OCI-LY1 (cell line): ENCODE measurements at regions not wholly inside any gene's neighbourhood (a gene's known extent, or its start where the extent isn't known, plus 50 kb on each side); places are given as distances from the start of the nearest gene placed in this dataset.

Source experiments
- H2AFZ ChIP-seq: fragments of 200-600 bp; sonication (generic), shearing (Covaris generic); 2 replicates; pipeline ENCODE4 v1.6.0; 2014; ENCODE audit warnings: antibody characterized with exemption, mild to moderate bottlenecking, low read length
- H3F3A ChIP-seq: fragments of 200-600 bp; sonication (generic), shearing (Covaris generic); 2 replicates; pipeline ENCODE4 v1.6.0; 2014; ENCODE audit warnings: mild to moderate bottlenecking, antibody characterized with exemption, low read length, moderate library complexity; ENCODE audit not compliant: insufficient read depth
- H3K27ac ChIP-seq: fragments of 200-600 bp; sonication (generic); 2 replicates; pipeline ENCODE4 v1.5.1; 2014; ENCODE audit warnings: low read length, mixed run types, mild to moderate bottlenecking, low read depth; ENCODE audit not compliant: poor library complexity, severe bottlenecking
- H3K27me3 ChIP-seq: fragments of 200-600 bp; sonication (generic); 2 replicates; pipeline ENCODE4 v1.6.0; 2014; ENCODE audit warnings: antibody characterized with exemption, mild to moderate bottlenecking, low read length, moderate library complexity; ENCODE audit not compliant: insufficient read depth
- H3K36me3 ChIP-seq: fragments of 200-600 bp; sonication (generic); 2 replicates; pipeline ENCODE4 v1.6.1; 2014; ENCODE audit warnings: mild to moderate bottlenecking, antibody characterized with exemption, low read length, moderate library complexity, mixed read lengths; ENCODE audit not compliant: insufficient read depth
- H3K4me1 ChIP-seq: fragments of 200-600 bp; sonication (generic); 2 replicates; pipeline ENCODE4 v1.5.1; 2014; ENCODE audit warnings: mild to moderate bottlenecking, low read length, moderate library complexity; ENCODE audit not compliant: insufficient read depth, severe bottlenecking
- H3K4me2 ChIP-seq: fragments of 200-600 bp; sonication (generic), shearing (Covaris generic); 2 replicates; pipeline ENCODE4 v1.6.1; 2014; ENCODE audit warnings: low read length
- H3K4me3 ChIP-seq: fragments of 200-600 bp; sonication (generic); 2 replicates; pipeline ENCODE4 v1.5.1; 2014; ENCODE audit warnings: low read length, low read depth, mild to moderate bottlenecking, mixed read lengths; ENCODE audit not compliant: poor library complexity, severe bottlenecking
- H3K79me2 ChIP-seq: fragments of 200-600 bp; shearing (Covaris generic); 2 replicates; pipeline ENCODE4 v1.6.1; 2016; ENCODE audit warnings: mixed run types, low read length, mixed read lengths; ENCODE audit not compliant: insufficient read depth
- H3K9ac ChIP-seq: fragments of 200-600 bp; sonication (generic), shearing (Covaris generic); 2 replicates; pipeline ENCODE4 v1.6.1; 2014; ENCODE audit warnings: mild to moderate bottlenecking, low read length, mixed read lengths
- H3K9me2 ChIP-seq: fragments of 200-600 bp; sonication (generic), shearing (Covaris generic); 2 replicates; pipeline ENCODE4 v1.6.1; 2014; ENCODE audit warnings: low read depth, mild to moderate bottlenecking, low read length, mixed read lengths
- H3K9me3 ChIP-seq: fragments of 200-600 bp; shearing (Covaris generic); 2 replicates; pipeline ENCODE4 v1.6.1; 2014; ENCODE audit warnings: low read length, mixed read lengths
- H4K20me1 ChIP-seq: fragments of 200-600 bp; sonication (generic), shearing (Covaris generic); 2 replicates; pipeline ENCODE4 v1.6.0; 2016; ENCODE audit warnings: mild to moderate bottlenecking, low read length; ENCODE audit not compliant: insufficient read depth
- CTCF ChIP-seq: fragments of 200-600 bp; sonication (generic), shearing (Covaris generic); IDR thresholded peaks from 2 replicates; pipeline ENCODE4 v1.5.1; 2017; ENCODE audit warnings: mild to moderate bottlenecking, antibody characterized with exemption, low read length, moderate library complexity, mixed read lengths
- EZH2 ChIP-seq: fragments of 200-600 bp; sonication (generic), shearing (Covaris generic); IDR thresholded peaks from 2 replicates; pipeline ENCODE4 v1.8.0; 2017; ENCODE audit warnings: borderline replicate concordance, mixed run types, mild to moderate bottlenecking, antibody characterized with exemption, low read length, moderate library complexity, mixed read lengths

- no peaks in the 10 kb centered on the region for H3F3A ChIP-seq
- H3K4me1 ChIP-seq: no peaks in the 10 kb centered on the region
- no peak overlapping the region for H3K4me3 ChIP-seq
- no peak overlapping the region for H2AFZ ChIP-seq
- no peak overlapping the region for H3K9ac ChIP-seq
- no peaks in the 10 kb centered on the region for H3K9me3 ChIP-seq
- no peak for TF ChIP-seq EZH2
- TF ChIP-seq CTCF: no peak
- no peak overlapping the region for H3K4me2 ChIP-seq
- no peak overlapping the region for H3K27ac ChIP-seq
- H3K79me2 ChIP-seq: no peaks in the 10 kb centered on the region
- H3K36me3 ChIP-seq: no peaks in the 10 kb centered on the region
- H3K9me2 ChIP-seq: no peaks in the 10 kb centered on the region
- H3K27me3 ChIP-seq: 0 out of 2 replicates have a peak, but pooled peaks cover 5% of the 10 kb centered on the region
- H4K20me1 ChIP-seq: no peaks in the 10 kb centered on the region
These were observed 123.7 kb upstream of the EXOC2 start for GRCh38 chr6:816510-817084.

- Histone ChIP-seq H3K9ac (no peak overlapping the region), H4K20me1 (no peaks in the 10 kb centered on the region), H3K4me3 (no peak overlapping the region), H3K79me2 (no peaks in the 10 kb centered on the region), H3K9me2 (no peaks in the 10 kb centered on the region), H3K4me1 (no peaks in the 10 kb centered on the region), H3K9me3 (no peaks in the 10 kb centered on the region), H3K27ac (no peak overlapping the region), H3K36me3 (no peaks in the 10 kb centered on the region), H2AFZ (no peak overlapping the region), H3K27me3 (0 out of 2 replicates have a peak, but pooled peaks cover 5% of the 10 kb centered on the region), H3F3A (no peaks in the 10 kb centered on the region), H3K4me2 (no peak overlapping the region)
- TF ChIP-seq EZH2: no peak
- no peak for TF ChIP-seq CTCF
These were observed 122.4 kb upstream of the EXOC2 start for GRCh38 chr6:815348-815738.

GRCh38 chr6:814378-815347 is 121.7 kb upstream of the EXOC2 start:
- Histone ChIP-seq H3K4me1 (no peaks in the 10 kb centered on the region), H3K36me3 (no peaks in the 10 kb centered on the region), H3K9ac (no peak overlapping the region), H2AFZ (no peak overlapping the region), H3K4me3 (no peak overlapping the region), H3K9me2 (no peaks in the 10 kb centered on the region), H3K9me3 (no peaks in the 10 kb centered on the region), H3K27ac (no peak overlapping the region), H3K79me2 (no peaks in the 10 kb centered on the region), H3K4me2 (no peak overlapping the region), H3F3A (no peaks in the 10 kb centered on the region), H3K27me3 (0 out of 2 replicates have a peak, but pooled peaks cover 5% of the 10 kb centered on the region), H4K20me1 (no peaks in the 10 kb centered on the region)
- TF ChIP-seq CTCF (no peak), EZH2 (no peak)
